ENCODE measurements at regions not wholly inside any gene's neighbourhood (a gene's known extent, or its start where the extent isn't known, plus 50 kb on each side); places are given as distances from the start of the nearest gene placed in this dataset.
A peak's percentile ranks its signal among the peaks of the same experiment; 100 is the strongest.

DNA sequence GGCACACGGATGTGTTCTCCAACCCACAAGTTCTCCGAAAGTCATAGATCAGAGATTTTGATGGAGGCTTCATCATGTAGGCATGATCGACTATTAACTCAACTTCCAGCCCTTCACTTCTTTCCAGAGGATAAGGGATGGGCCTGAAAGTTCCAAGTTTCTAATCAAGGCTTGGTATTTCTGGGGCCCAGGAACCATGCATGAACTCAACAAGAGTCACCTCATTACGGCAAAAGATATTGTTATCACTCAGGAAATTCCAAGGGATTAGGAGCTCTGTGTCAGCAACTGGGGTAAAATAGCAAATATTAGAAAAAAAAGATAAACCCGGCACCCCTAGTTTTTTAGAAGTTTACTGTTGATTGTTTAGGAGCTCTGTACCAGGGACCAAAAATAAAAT, 240.1 kb upstream of the PPP1R2C start:
- DNase-seq (ENCODE audit: low spot score): no peak

DNA sequence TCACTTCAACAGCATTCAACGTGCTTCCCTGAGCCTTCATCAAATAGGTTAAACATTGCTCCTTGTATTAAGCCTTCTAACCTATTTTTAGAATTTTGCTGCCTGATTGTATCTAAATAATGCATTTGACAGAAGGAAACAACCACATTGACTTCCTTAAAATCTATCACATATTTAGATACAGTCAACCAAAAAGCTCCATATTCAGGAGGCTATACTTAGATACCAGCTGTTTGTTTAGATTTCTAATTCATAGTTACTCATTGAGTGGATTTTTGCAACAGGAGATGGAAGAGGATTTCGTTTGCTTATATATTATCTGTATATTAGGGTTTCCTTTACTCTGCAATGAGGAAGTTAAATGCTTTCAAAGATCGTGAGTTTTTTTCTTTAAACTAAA, 241.1 kb upstream of the PPP1R2C start:
- no peak for DNase-seq (ENCODE audit: low spot score)

DNA sequence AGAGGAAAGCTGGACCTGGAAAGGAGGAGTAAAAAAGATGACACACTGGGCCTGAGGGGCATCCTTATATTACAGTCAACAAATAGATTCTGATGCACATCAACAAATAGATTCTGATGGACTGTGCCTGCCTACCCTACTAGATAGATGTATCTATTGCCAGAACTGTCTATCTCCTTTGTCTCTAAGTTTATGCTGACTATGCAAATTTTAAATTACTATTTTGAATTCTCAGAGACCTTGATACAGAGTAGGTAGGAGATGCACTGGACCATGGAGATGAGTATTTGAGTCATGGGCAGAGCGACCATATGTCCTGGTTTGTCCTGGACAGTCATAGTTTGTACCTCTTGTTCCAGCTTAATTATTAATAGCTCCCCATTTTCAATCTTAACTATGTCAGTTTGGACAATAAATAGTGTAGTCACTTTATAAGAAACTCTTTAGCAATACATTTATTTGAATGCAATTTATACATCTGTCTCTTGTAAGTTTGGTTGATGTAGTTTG, 247.9 kb upstream of the PPP1R2C start:
- no peak for DNase-seq (ENCODE audit: low spot score)

DNA sequence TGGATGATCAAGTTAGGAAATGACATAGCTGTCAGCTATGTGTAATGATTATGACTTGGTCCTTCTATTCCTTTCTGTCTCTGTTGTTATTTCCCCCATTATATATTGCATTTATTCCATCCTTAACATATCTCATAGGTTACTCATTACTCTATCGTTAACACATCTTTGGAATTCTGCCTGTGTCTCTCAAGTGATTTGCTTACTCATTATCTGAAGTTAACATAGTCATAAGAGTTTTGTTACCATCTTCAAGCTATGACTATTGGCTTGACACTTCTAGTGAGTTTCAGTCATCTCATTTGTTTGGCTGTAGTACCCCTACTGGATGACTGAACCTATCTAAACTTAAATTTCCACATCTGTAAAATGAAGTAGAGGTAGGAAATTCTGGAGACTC, 286.1 kb upstream of the PPP1R2C start:
- DNase-seq (ENCODE audit: low spot score): no peak

DNA sequence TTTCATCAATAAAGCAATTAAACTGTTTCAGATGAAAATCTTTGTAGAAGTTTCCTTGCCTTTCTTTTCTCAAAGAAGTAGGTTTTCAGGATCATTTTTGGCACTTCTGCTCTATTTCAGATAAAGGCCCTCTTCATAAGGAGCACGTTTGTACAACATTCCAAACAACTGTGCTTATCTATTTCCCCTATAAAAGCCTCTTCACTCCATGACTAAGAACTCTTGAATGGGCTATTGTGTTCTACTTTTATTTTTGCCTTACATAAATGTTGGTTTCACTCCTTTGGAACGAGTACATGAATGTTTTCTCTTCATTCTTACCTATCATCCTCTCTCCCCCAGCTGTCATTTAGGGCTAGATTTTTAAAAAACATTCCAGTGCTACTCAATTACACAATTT, 288.0 kb upstream of the PPP1R2C start:
- DNase-seq (ENCODE audit: low spot score): peak; percentile 65

DNA sequence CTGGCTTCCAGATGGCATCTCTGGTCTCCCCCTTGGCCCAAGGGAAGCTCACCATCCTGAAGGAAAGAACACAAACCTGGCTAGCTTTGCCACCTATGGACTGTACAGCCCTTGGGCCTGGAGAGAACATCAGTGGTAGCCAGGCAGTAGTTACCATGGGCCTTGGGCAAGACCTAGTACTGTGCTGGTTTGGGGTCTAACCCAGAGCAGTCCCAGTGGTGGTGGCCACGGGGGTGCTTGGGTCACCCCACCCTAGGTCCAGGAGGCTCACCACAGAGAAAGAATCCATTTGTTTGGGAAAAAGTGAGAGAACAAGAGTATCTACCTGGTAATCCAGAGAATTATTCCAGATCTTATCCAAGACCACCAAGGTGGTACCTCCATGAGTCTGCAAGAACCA, 290.7 kb upstream of the PPP1R2C start:
- DNase-seq (ENCODE audit: low spot score): no peak

DNA sequence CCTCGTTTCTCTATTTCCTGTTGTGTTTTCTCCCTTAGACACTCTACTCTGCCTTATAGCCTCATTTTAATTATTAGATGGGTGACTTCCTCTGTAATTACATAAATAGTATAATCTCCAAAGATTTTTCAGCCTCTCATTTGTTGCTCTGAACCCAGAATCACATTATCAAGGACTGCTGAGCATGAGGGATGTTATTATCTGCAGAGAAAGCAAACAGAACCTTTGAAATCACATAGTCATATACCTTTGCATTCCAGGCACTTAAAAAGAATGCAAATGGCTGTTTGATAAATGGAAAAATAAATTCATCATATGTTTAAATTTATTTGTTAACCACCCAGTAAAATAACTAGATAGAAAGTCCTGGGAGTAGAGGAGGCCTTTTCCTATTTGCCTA, 305.1 kb upstream of the PPP1R2C start:
- no peak for DNase-seq (ENCODE audit: low spot score)

DNA sequence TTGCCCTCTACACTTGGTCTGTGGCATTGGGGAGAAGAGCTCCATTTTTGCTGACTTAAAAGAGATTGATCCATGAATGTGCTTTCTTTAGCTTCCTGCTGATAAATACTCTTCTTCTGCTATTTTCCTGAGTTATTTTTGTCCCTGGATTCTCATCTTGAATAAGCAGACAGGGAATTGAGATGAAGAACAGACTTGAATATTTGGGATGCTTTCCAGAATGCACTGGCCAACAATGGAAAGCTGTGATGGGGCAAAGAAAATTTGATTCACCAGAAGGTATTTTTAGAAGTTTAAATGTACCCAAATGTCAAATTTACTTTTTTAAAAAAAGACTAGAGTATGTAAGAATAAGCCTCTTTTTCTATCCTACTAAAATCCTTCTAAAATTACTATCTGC, 309.9 kb upstream of the PPP1R2C start:
- DNase-seq (ENCODE audit: low spot score): no peak

DNA sequence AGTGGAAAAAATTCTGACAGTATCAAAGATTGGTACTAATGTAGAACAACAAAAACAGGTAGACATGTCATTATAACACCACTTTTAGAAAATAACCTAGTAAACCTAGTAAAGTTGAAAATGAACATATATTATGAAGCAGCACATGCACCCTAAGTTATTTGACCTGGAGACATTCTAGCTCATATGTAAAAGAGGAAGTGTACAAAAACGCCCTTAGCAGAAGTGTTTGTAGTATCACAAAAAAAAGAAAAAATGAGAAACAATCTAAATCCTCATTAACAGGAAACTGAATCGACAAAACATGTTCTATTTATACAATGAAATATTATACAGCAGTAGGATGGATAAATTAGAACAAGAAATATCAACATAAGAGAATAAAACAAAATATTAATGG, 318.9 kb upstream of the PPP1R2C start:
- no peak for DNase-seq (ENCODE audit: low spot score)

DNA sequence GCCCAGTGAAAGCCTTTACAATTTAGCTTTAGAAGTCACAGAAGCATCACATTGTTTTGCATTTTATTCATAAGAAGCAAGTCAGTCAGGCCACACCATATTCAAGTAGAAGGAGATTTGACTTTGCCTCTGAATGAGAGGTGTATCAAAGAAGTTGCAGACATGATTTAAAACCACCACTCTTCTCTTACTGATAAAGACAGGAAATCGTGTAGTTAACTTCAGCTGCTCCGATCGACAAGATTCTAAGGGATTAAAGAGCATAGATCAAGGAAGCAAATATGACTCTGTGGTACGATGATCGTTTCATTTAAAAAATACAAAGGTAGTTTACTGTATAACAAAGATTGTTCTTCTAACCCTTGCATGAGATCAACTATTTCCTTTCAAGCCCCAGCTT, 328.0 kb upstream of the PPP1R2C start:
- DNase-seq (ENCODE audit: low spot score): no peak

DNA sequence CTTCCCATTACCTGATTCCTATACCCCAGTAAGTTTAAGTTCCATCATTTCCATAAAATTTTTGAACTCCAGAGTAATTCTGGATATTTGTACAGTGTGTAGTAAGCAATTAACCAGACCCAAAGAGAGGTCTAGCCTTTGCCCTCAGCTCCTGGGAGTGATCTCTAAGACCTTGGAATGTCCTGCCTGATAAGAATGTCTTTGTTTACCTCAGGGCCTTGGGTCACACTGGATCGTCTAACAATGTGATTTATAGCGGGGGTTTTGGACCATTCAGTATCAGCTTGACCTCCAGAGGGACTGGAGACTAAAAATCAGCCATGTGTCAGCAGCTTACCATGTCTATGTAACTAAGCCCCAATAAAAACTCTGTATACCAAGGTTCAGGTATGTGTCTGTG, 330.9 kb upstream of the PPP1R2C start:
- no peak for DNase-seq (ENCODE audit: low spot score)

DNA sequence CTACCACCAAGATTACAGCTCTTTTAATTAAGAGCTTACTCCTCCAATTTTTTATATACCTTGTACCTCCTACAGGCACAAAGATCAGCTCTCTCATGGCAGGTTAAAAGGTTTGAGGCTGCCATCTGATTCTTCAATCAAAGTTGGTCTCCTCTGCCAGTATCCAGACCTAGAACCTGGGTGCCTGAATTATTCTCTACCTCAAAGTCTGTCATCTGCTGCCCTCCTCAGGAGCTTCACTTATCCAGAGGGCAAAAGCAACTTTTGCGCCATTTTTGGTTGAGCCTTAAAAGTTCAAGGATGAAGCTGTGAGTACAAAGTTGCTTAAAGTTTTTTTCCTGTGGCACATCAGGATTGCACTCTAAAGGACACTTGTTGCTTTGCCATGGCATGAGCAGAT, 343.7 kb upstream of the PPP1R2C start:
- no peak for DNase-seq (ENCODE audit: low spot score)

DNA sequence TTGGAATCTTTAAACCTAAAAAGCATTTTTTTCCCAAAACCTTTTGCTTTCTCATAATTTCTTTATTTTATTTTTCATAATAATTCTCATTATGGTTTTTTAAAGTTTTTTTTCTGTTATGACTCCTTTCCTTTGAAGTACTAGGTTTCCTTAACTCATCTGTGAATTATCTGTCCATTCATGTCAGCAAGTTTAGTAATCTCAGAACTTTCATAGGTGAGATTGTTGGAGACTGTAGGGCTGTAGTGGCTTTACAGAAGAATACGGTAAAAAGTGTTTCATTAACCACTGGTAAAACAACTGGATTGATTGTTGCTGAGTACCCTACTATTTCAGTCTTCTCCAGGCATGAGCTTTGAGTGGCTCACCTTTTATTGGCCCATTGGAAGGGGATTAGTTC, 361.7 kb upstream of the PPP1R2C start:
- no peak for DNase-seq (ENCODE audit: low spot score)

DNA sequence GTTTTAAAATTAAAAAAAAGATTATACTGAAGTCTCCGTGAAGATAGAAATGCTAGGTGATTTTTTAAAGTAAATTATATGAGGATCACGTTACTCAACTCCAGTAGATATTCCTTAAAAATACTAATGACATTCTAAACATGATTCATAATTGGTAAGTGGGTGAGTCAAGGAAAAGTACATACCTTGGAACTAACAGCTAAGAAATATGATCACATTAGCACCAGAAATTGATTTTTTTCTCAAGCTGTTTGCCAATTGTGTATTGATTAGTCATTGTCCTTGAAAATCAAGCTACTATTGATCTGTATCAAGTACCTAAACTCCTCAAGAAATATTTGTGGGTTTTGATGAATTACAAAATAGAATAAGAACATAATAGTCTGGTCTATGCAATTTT, 362.6 kb upstream of the PPP1R2C start:
- DNase-seq (ENCODE audit: low spot score): no peak

DNA sequence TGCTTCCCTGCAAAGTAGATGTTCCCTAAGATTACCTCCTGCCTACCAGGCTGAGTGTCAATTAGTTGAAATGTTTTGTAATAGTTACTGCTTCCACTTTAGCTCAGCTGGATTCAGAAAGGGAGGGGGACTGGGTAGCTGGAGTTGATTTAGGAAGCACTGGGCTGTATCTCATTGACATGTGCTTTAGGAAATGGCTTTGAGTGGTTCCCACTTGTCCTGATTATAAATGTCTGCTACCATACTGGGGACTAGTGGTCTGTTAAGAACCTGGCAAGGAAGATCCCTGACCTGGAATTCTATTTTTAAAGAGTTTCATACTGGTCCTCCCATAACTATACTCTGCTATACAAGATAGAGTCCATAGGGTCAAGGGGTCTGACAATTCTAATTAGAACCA, 363.9 kb upstream of the PPP1R2C start:
- DNase-seq (ENCODE audit: low spot score): no peak

DNA sequence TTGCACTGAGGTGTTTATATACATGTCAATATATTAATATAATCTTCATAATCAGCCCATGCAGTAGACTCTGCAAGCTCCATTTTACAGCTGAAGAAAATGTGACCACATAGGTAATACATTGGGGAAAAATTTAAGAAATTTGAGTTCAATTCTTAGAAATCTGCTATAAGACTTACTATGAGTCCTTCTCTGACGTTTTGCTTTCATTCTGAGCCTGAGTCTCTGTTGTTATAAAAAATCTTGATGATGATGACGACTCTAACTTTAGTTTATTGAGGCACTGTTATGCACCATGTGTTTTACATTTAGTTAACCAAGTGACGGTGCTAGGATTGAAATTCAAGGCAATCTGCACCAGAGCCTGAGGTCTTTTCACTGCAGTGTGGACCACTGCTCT, 370.3 kb upstream of the PPP1R2C start:
- DNase-seq (ENCODE audit: low spot score): no peak

DNA sequence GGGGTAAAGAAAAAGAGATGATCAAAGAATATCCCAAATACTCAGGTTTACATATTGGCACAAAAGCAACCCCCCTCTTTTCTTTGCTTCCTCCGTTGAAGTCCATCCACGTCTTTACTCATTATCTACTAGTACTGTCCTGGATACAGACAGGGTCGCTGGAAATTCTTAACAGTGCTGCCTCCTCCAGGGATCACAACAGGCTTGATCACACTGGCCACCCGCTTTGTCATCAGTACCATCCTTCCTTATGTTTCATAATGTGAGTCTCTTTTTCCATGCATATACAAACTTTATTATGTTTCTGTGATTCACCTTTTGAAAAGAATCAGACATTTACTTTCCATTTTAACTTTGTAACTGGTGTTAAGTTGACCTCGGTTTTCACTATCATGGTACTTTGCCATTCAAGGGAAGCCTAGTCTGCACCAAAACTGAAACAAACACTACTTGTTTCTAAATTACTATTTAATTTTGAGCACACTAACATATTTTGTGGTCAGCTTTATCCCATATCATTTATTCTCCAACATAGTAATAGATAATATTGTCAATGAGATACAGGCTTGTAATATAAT, 387.5 kb upstream of the PPP1R2C start:
- no peak for DNase-seq (ENCODE audit: low spot score)

DNA sequence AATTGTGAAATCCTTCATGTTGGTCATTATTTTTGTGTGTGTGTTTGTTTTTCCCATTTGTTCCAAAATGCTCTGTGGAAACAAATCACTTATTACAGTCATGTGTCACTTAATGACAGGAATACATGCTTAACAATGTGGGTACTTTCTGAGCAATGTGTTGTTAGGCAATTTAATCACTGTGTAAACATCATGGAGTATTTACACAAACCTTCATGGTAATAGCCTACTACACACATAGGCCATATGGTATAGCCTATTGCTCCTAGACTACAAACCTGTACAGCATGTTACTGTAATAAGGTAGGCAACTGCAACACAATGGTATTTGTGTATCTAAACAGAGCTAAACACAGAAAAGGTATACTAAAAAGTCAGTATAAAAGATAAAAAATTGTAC, 388.9 kb upstream of the PPP1R2C start:
- DNase-seq (ENCODE audit: low spot score): no peak

DNA sequence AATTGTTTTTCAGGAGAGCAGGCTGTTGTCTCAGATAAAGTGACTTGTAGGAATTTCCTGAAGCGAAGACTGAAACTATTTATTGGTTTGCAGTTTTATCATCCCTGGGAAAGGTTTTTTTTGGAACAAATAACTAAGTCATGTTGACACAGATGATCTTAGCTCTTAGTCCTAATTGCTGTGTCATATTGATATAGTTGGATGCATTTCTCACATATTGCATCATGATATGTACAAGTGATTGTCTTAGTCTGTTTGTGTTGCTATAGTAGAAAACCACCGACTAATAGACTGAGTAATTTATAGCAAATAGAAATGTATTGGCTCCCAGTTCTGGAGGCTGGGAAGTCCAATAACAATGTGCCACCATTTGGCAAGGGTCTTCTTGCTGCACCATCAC, 397.5 kb upstream of the PPP1R2C start:
- no peak for DNase-seq (ENCODE audit: low spot score)

DNA sequence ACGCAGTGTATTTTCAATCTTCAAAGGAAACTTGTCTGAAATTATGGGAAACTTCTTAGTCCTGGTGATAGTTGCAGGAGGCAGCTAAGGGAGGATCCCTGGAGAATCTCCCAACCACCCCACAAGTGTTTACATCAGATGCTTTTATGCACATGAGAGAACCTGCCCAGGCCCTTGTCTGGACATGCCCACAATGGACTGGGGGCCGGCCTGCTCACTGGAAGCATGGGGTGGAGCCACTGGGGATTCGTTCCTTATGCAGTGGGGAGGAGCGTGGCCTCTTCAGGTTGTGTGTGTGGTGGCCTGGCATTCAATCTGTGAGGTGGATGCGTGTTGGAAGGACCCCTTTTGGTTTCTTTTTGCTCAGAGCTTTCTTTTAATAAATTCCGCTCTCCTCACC, 398.7 kb upstream of the PPP1R2C start:
- DNase-seq (ENCODE audit: low spot score): no peak

DNA sequence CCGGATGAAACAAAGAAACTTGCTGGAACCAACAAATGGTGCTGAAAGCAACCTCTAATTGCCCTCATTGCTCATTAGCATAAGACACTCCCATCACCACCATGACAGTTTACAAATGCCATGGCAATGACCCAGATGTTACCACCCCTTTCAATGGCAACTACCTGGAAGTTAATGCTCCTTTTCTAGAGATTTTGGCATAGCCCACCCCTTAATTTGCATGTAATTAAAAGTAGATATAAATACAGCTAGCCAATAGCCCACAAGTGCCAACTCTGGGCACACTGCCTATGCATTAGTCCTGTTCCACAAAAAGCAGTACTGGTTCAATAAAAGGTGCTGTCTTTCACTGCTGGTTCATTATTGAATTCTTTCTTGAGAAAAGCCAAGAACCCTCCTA, 410.3 kb upstream of the PPP1R2C start:
- DNase-seq (ENCODE audit: low spot score): no peak

DNA sequence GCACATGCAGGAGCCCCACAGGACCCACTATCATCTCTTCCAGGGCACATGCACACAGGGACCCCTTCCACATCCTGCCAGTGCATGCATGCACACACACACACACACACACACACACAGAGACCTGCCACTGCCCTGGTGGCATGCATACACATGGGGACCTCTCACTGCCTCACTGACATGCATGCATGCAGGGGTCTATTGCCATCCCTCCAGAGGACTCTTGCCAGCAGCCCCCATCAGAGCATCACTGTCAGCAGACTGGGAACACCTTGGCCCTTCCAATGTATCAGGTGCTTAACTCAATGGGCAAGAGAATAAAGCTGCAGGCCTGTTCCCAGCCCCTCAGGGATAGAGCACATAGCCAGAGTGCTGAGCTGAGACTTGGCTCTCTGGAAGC, 433.6 kb upstream of the PPP1R2C start:
- DNase-seq (ENCODE audit: low spot score): no peak

DNA sequence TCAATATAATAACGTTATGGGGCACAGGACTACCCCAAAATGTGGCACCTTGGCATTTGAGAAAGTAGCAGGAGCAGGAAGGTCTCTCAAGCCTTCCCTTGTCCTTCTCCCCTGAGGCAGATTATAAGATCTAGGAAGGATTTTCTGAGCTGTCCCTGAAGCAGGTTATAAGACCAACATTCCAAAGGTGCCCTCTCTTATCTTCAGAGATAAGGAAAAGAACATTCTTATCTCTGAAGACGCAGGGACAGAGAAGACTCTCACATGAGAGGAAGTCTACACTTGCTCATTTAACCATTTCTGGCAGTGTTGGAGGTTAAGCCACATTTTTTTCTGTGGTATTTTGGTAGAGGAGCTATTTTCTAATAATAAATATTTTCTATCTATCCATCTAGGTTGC, 437.9 kb upstream of the MAOA start:
- DNase-seq (ENCODE audit: low spot score): no peak

DNA sequence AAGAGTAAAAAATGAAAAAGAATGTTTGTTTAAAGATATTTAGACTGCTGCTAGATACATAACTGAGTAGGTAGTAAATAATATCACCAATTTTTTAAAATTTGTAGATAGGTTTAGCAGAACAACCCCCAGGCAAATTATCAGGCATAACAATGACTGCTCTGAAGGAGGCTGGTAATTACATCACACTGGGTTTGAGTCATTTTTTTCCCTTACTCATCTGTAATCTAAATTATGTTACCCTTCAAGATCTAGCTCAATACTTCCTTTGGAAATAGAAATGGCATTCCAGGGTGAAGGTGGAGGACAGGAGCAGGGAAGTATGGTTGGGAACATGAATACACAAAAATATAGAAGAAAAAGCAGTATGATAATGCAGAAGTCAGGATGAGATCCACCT, 431.6 kb upstream of the MAOA start:
- DNase-seq (ENCODE audit: low spot score): peak; percentile 1
